Fibroblast of skin of abdomen (primary cell): ENCODE measurements at regions not wholly inside any gene's neighbourhood (a gene's known extent, or its start where the extent isn't known, plus 50 kb on each side); places are given as distances from the start of the nearest gene placed in this dataset.
"Not testable (repeated sequence)": the region's sequence is repeated elsewhere in the genome, so short reads cannot be mapped to it uniquely, and the experiment has no call there.

Experiments
- DNase-seq: peaks from one replicate; pipeline ENCODE4 v3.0.0-alpha.2; 2013

GRCh38 chr5:176018598-176018997 is 50.5 kb upstream of the THOC3 start:
- not testable (repeated sequence) for DNase-seq

- DNase-seq: not testable (repeated sequence)
These were observed 52.7 kb upstream of the THOC3 start for GRCh38 chr5:176020852-176021251.

GRCh38 chr5:176023535-176023934 is 55.4 kb upstream of the THOC3 start:
- DNase-seq: not testable (repeated sequence)

GRCh38 chr5:176029445-176029844 is 61.3 kb upstream of the THOC3 start:
- DNase-seq: not testable (repeated sequence)

GRCh38 chr5:176030361-176031117 is 62.4 kb upstream of the THOC3 start:
- DNase-seq: not testable (repeated sequence)

GRCh38 chr5:176031118-176031510 is 63.0 kb upstream of the THOC3 start:
- not testable (repeated sequence) for DNase-seq

GRCh38 chr5:176033186-176033585 is 65.1 kb upstream of the THOC3 start:
- not testable (repeated sequence) for DNase-seq

GRCh38 chr5:176034407-176035200 is 66.5 kb upstream of the THOC3 start:
- not testable (repeated sequence) for DNase-seq

- not testable (repeated sequence) for DNase-seq
These were observed 67.1 kb upstream of the THOC3 start for GRCh38 chr5:176035201-176035530.

- DNase-seq: not testable (repeated sequence)
These were observed 67.7 kb upstream of the THOC3 start for GRCh38 chr5:176035816-176036308.

GRCh38 chr5:176036391-176036790 is 68.3 kb upstream of the THOC3 start:
- not testable (repeated sequence) for DNase-seq

- not testable (repeated sequence) for DNase-seq
These were observed 69.1 kb upstream of the THOC3 start for GRCh38 chr5:176037190-176037589.

GRCh38 chr5:176040105-176040801 is 72.1 kb upstream of the THOC3 start:
- not testable (repeated sequence) for DNase-seq

- not testable (repeated sequence) for DNase-seq
These were observed 73.3 kb upstream of the THOC3 start for GRCh38 chr5:176041248-176041994.

GRCh38 chr5:176042020-176042658 is 74.0 kb upstream of the THOC3 start:
- not testable (repeated sequence) for DNase-seq

- DNase-seq: not testable (repeated sequence)
These were observed 75.2 kb upstream of the THOC3 start for GRCh38 chr5:176043252-176043829.

GRCh38 chr5:176043986-176044385 is 75.9 kb upstream of the THOC3 start:
- DNase-seq: not testable (repeated sequence)

GRCh38 chr5:176044431-176044830 is 76.3 kb upstream of the THOC3 start:
- not testable (repeated sequence) for DNase-seq

- not testable (repeated sequence) for DNase-seq
These were observed 77.3 kb upstream of the THOC3 start for GRCh38 chr5:176045442-176045841.

- not testable (repeated sequence) for DNase-seq
These were observed 80.6 kb upstream of the THOC3 start for GRCh38 chr5:176048671-176049070.
